ENCODE measurements at regions not wholly inside any gene's neighbourhood (a gene's known extent, or its start where the extent isn't known, plus 50 kb on each side); places are given as distances from the start of the nearest gene placed in this dataset.

DNA sequence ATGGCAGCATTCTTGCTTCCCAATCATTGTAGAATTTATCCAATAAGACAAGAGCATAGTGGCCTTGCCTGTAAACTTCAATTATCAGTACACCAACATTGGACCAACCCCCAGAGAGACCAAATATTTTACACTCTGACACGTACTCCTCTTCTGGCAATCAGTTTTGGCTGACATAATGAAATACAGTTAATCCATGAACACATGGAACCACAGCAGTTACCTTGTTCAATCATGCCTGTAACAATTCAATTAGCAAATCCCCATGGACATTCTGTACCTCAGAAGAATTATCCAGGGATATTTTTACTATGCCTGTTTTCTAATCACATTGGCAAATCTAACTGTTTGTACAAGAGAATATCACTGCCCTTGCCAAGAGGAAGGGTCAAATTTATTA is 2162.0 kb downstream of the MRPL39 start:
- TF ChIP-seq, protein P1, sequence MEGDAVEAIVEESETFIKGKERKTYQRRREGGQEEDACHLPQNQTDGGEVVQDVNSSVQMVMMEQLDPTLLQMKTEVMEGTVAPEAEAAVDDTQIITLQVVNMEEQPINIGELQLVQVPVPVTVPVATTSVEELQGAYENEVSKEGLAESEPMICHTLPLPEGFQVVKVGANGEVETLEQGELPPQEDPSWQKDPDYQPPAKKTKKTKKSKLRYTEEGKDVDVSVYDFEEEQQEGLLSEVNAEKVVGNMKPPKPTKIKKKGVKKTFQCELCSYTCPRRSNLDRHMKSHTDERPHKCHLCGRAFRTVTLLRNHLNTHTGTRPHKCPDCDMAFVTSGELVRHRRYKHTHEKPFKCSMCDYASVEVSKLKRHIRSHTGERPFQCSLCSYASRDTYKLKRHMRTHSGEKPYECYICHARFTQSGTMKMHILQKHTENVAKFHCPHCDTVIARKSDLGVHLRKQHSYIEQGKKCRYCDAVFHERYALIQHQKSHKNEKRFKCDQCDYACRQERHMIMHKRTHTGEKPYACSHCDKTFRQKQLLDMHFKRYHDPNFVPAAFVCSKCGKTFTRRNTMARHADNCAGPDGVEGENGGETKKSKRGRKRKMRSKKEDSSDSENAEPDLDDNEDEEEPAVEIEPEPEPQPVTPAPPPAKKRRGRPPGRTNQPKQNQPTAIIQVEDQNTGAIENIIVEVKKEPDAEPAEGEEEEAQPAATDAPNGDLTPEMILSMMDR (IDR thresholded peaks at IDR 0.05) = no peak
- TF ChIP-seq POLR2A (IDR thresholded peaks at IDR 0.05) = no peak
